K562 (cell line): ENCODE measurements at regions not wholly inside any gene's neighbourhood (a gene's known extent, or its start where the extent isn't known, plus 50 kb on each side); places are given as distances from the start of the nearest gene placed in this dataset.

Source experiments
- ATAC-seq: fragments of 200-7000 bp; cut with Tn5 transposase; 3 replicates; pipeline ENCODE4 v1.9.1; 2020; ENCODE audit warnings: moderate library complexity
- BruUV-seq: library from RNA; stranded (reverse); fragments of 400-500 nt; replicated peaks from 2 replicates; lab custom pipeline; 2021; lab: Mats Ljungman, UMichigan
- CTCF ChIA-PET: fragments of 300-600 bp; formaldehyde crosslinking; extraction: SDS; loops from one replicate; lab custom pipeline; 2021; ENCODE audit warnings: low intra/inter-chr PET ratio; lab: Yijun Ruan, JAX
- POLR2A ChIA-PET: fragments of 300-600, 350-650 bp; sonication (Branson Sonifier 250); formaldehyde crosslinking; extraction: SDS; loops from one replicate; lab custom pipeline; 2021; ENCODE audit warnings: antibody characterized with exemption, inconsistent platforms; lab: Yijun Ruan, JAX
- DNase-seq, 4 experiments: peaks; one replicate each; pipeline versions ENCODE4 v3.0.0 to v3.0.0-alpha.2; 2011 to 2018; ENCODE audit warnings: low spot score in 3 of 4, mixed read lengths in 3 of 4; ENCODE audit errors: extremely low read depth in 1 of 4
- FAIRE-seq: peaks from 2 replicates; lab custom pipeline; 2011; peaks lifted over from hg19 to GRCh38; lab: Jason Lieb, UNC
- H2AFZ ChIP-seq: 2 replicates; pipeline ENCODE4 v1.6.0; 2011; ENCODE audit warnings: low read depth, low read length, control low read depth, inconsistent platforms
- H3K27ac ChIP-seq: fragments of 200-600 bp; 3 replicates; pipeline ENCODE4 v1.8.0; 2011; ENCODE audit warnings: low read depth, mild to moderate bottlenecking, control low read depth, inconsistent platforms, low read length, moderate library complexity, mixed read lengths; ENCODE audit errors: extremely low read depth
- H3K27me3 ChIP-seq, 2 experiments: fragments of 300-600 bp in 1 of 2; 2 replicates in 1 of 2; 3 replicates in 1 of 2; pipeline versions ENCODE4 v1.6.0 to v1.8.0; 2011; ENCODE audit warnings: inconsistent platforms in 2 of 2, low read length in 2 of 2, mild to moderate bottlenecking in 1 of 2, mixed read lengths in 1 of 2, moderate library complexity in 1 of 2; ENCODE audit not compliant: control insufficient read depth in 2 of 2, insufficient read depth in 2 of 2
- H3K36me3 ChIP-seq: fragments of 300-600 bp; 3 replicates; pipeline ENCODE4 v1.8.0; 2011; ENCODE audit warnings: mild to moderate bottlenecking, low read length, inconsistent platforms; ENCODE audit not compliant: control insufficient read depth, insufficient read depth
- H3K4me1 ChIP-seq, 2 experiments: fragments of 200-600 bp in 1 of 2; replicated peaks in 1 of 2; 2 replicates in 1 of 2; 3 replicates in 1 of 2; pipeline versions ENCODE4 v1.5.1 to v1.8.0; 2011; ENCODE audit warnings: inconsistent platforms in 2 of 2, low read length in 2 of 2, mild to moderate bottlenecking in 1 of 2, mixed read lengths in 1 of 2, moderate library complexity in 1 of 2; ENCODE audit not compliant: control insufficient read depth in 2 of 2, insufficient read depth in 2 of 2
- H3K4me2 ChIP-seq: 2 replicates; pipeline ENCODE4 v1.6.1; 2011; ENCODE audit warnings: low read length, control low read depth, inconsistent platforms, mixed read lengths; ENCODE audit not compliant: insufficient read depth
- H3K4me3 ChIP-seq: fragments of 200-600 bp; sonication (generic), shearing (Covaris generic); 2 replicates; pipeline ENCODE4 v1.5.1; 2016; ENCODE audit warnings: control low read depth, inconsistent platforms
- H3K79me2 ChIP-seq: fragments of 200-600 bp; 3 replicates; pipeline ENCODE4 v1.8.0; 2011; ENCODE audit warnings: low read length, inconsistent platforms; ENCODE audit not compliant: control insufficient read depth, insufficient read depth
- H3K9ac ChIP-seq, 2 experiments: 2 replicates each; pipeline versions ENCODE4 v1.6.0 to v1.6.1; 2011; ENCODE audit warnings: low read depth in 2 of 2, low read length in 2 of 2, control low read depth in 1 of 2, inconsistent platforms in 1 of 2, mild to moderate bottlenecking in 1 of 2, mixed read lengths in 1 of 2; ENCODE audit not compliant: insufficient read depth in 1 of 2
- H3K9me1 ChIP-seq: one replicate; pipeline ENCODE4 v1.6.0; 2011; ENCODE audit warnings: inconsistent platforms, mild to moderate bottlenecking, low read length, moderate library complexity; ENCODE audit not compliant: control insufficient read depth, insufficient read depth
- H3K9me3 ChIP-seq: replicated peaks from 2 replicates; pipeline ENCODE4 v1.5.1; 2011; ENCODE audit warnings: low read depth, low read length, inconsistent platforms; ENCODE audit not compliant: control insufficient read depth, insufficient read depth
- H4K20me1 ChIP-seq: replicated peaks from 2 replicates; pipeline ENCODE4 v1.6.1; 2011; ENCODE audit warnings: low read length, inconsistent platforms, mixed read lengths; ENCODE audit not compliant: control insufficient read depth, insufficient read depth
- ADNP ChIP-seq: fragments of 200-800 bp; sonication (Bioruptor generic); IDR thresholded peaks from 2 replicates; pipeline ENCODE4 v1.6.1; 2016; ENCODE audit warnings: missing genetic modification characterization, missing compliant biosample characterization
- GTF2E2 ChIP-seq: fragments of 200-800 bp; sonication (Bioruptor generic); IDR thresholded peaks from 2 replicates; pipeline ENCODE4 v1.6.1; 2016; ENCODE audit warnings: missing genetic modification characterization, missing compliant biosample characterization
- HMG20B ChIP-seq: fragments of 250-450 bp; sonication (Bioruptor Pico); IDR thresholded peaks from 2 replicates; pipeline ENCODE4 v1.5.0; 2021; ENCODE audit warnings: mild to moderate bottlenecking
- IFI16 ChIP-seq: fragments of 250-450 bp; sonication (Bioruptor Pico); IDR thresholded peaks from 2 replicates; pipeline ENCODE4 v2.1.2; 2022; ENCODE audit warnings: mild to moderate bottlenecking, inconsistent platforms
- NFE2 ChIP-seq: IDR thresholded peaks from 2 replicates; pipeline ENCODE4 v1.6.1; 2014; ENCODE audit warnings: antibody characterized with exemption, low read depth
- SP2 ChIP-seq: IDR thresholded peaks from 2 replicates; pipeline ENCODE4 v1.6.1; 2011; ENCODE audit warnings: mild to moderate bottlenecking, low read depth, low read length, moderate library complexity; ENCODE audit not compliant: poor library complexity, severe bottlenecking; ENCODE audit errors: extremely low read depth
- TFAM ChIP-seq: fragments of 250-450 bp; sonication (Bioruptor Pico); conservative IDR thresholded peaks from 2 replicates; pipeline ENCODE4 v1.5.0; 2021; ENCODE audit warnings: mild to moderate bottlenecking, moderate library complexity
- YY1 ChIP-seq, 3 experiments: IDR thresholded peaks; 2 replicates each; pipeline ENCODE4 v1.6.1; 2011; ENCODE audit warnings: low read length in 2 of 3, mild to moderate bottlenecking in 2 of 3, moderate library complexity in 2 of 3, borderline replicate concordance in 1 of 3, control low read depth in 1 of 3, low read depth in 1 of 3; ENCODE audit not compliant: insufficient read depth in 3 of 3, insufficient replicate concordance in 2 of 3, control insufficient read depth in 1 of 3, insufficient read length in 1 of 3; ENCODE audit errors: extremely low read depth in 1 of 3
- ZFP1 ChIP-seq: fragments of 450-650 bp; formaldehyde crosslinking; IDR thresholded peaks from 2 replicates; pipeline ENCODE4 v1.4.0; 2020; ENCODE audit warnings: mild to moderate bottlenecking, mixed read lengths
- WGBS: fragments of 100-300 bp; shearing (Covaris generic); methylation state at CpG from one replicate; pipeline ENCODE4 v1.1.6; 2016; ENCODE audit warnings: low coverage, mixed read lengths; ENCODE audit not compliant: insufficient coverage; ENCODE audit errors: missing lambda C conversion rate; 5-methylcytosine and 5-hydroxymethylcytosine counted together
- in situ Hi-C: fragments of 300-500 bp; cut with MboI; formaldehyde crosslinking; loops from 4 replicates; pipeline ENCODE4 v1.15.0; 2018; ENCODE audit warnings: inconsistent platforms, mixed read lengths
- intact Hi-C: fragments of 100-400 bp; cut with micrococcal nuclease; formaldehyde crosslinking; loops from 2 replicates; pipeline ENCODE4 v1.14.2; 2022
- TF ChIP-seq, protein P1 (sequence below): fragments of 250-450 bp; sonication (Bioruptor Pico); IDR thresholded peaks from 2 replicates; pipeline ENCODE4 v1.5.0; 2021
- TF ChIP-seq, protein P2 (sequence below): fragments of 200-600 bp; sonication (generic); IDR thresholded peaks from one replicate; pipeline ENCODE4 v1.6.1; 2012; ENCODE audit warnings: mild to moderate bottlenecking, low read depth, low read length, inconsistent platforms

DNA sequence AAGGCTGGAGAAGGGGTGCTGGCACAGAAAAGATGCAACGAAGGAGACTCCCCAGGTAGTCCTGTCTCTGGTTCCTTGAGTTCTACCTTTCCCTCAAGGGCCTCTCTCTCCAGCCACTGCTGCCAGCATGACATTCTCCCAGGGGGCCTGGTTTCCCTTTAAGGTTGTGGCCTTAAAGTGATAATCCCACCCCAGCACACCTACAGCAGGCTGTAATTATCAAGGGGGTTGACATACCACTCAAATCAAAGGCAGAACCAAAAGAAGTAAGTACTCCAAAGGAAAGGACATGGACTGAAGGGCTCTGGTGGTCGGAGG is 84.7 kb upstream of the KCNK12 start:
- no peak for ATAC-seq
- intact Hi-C loops = loop anchor here (5.0 kb wide), 1 partner anchor 112 kb away; no protein-coding TSS in a partner anchor
- no peaks in the 10 kb centered on the region for H3K36me3 ChIP-seq
- H3K27me3 ChIP-seq = peaks cover 18 to 65% of the 10 kb centered on the region in 2 experiments
- no peak overlapping the region for H2AFZ ChIP-seq
- FAIRE-seq = no peak
- no peaks in the 10 kb centered on the region for H3K79me2 ChIP-seq
- peaks cover 3% of the 10 kb centered on the region for H3K9me1 ChIP-seq
- peaks cover 0 to 9% of the 10 kb centered on the region in 2 experiments; a peak in 3 of 5 replicates for H3K4me1 ChIP-seq
- TF ChIP-seq, protein P1, sequence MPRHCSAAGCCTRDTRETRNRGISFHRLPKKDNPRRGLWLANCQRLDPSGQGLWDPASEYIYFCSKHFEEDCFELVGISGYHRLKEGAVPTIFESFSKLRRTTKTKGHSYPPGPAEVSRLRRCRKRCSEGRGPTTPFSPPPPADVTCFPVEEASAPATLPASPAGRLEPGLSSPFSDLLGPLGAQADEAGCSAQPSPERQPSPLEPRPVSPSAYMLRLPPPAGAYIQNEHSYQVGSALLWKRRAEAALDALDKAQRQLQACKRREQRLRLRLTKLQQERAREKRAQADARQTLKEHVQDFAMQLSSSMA = no peak
- TF ChIP-seq NFE2 (no peak), GTF2E2 (no peak), HMG20B (no peak), ADNP (tag) (no peak), YY1 (IDR thresholded peaks at IDR 0.05; ENCODE audit: borderline replicate concordance in 1 of 3, control insufficient read depth in 1 of 3, extremely low read depth in 1 of 3, insufficient read depth in 3 of 3, insufficient read length in 1 of 3, insufficient replicate concordance in 2 of 3, low read depth in 1 of 3, low read length in 2 of 3) (no peak), IFI16 (no peak), SP2 (no peak), TFAM (CRISPR knock-in tag) (no peak), ZFP1 (no peak)
- TF ChIP-seq, protein P2, sequence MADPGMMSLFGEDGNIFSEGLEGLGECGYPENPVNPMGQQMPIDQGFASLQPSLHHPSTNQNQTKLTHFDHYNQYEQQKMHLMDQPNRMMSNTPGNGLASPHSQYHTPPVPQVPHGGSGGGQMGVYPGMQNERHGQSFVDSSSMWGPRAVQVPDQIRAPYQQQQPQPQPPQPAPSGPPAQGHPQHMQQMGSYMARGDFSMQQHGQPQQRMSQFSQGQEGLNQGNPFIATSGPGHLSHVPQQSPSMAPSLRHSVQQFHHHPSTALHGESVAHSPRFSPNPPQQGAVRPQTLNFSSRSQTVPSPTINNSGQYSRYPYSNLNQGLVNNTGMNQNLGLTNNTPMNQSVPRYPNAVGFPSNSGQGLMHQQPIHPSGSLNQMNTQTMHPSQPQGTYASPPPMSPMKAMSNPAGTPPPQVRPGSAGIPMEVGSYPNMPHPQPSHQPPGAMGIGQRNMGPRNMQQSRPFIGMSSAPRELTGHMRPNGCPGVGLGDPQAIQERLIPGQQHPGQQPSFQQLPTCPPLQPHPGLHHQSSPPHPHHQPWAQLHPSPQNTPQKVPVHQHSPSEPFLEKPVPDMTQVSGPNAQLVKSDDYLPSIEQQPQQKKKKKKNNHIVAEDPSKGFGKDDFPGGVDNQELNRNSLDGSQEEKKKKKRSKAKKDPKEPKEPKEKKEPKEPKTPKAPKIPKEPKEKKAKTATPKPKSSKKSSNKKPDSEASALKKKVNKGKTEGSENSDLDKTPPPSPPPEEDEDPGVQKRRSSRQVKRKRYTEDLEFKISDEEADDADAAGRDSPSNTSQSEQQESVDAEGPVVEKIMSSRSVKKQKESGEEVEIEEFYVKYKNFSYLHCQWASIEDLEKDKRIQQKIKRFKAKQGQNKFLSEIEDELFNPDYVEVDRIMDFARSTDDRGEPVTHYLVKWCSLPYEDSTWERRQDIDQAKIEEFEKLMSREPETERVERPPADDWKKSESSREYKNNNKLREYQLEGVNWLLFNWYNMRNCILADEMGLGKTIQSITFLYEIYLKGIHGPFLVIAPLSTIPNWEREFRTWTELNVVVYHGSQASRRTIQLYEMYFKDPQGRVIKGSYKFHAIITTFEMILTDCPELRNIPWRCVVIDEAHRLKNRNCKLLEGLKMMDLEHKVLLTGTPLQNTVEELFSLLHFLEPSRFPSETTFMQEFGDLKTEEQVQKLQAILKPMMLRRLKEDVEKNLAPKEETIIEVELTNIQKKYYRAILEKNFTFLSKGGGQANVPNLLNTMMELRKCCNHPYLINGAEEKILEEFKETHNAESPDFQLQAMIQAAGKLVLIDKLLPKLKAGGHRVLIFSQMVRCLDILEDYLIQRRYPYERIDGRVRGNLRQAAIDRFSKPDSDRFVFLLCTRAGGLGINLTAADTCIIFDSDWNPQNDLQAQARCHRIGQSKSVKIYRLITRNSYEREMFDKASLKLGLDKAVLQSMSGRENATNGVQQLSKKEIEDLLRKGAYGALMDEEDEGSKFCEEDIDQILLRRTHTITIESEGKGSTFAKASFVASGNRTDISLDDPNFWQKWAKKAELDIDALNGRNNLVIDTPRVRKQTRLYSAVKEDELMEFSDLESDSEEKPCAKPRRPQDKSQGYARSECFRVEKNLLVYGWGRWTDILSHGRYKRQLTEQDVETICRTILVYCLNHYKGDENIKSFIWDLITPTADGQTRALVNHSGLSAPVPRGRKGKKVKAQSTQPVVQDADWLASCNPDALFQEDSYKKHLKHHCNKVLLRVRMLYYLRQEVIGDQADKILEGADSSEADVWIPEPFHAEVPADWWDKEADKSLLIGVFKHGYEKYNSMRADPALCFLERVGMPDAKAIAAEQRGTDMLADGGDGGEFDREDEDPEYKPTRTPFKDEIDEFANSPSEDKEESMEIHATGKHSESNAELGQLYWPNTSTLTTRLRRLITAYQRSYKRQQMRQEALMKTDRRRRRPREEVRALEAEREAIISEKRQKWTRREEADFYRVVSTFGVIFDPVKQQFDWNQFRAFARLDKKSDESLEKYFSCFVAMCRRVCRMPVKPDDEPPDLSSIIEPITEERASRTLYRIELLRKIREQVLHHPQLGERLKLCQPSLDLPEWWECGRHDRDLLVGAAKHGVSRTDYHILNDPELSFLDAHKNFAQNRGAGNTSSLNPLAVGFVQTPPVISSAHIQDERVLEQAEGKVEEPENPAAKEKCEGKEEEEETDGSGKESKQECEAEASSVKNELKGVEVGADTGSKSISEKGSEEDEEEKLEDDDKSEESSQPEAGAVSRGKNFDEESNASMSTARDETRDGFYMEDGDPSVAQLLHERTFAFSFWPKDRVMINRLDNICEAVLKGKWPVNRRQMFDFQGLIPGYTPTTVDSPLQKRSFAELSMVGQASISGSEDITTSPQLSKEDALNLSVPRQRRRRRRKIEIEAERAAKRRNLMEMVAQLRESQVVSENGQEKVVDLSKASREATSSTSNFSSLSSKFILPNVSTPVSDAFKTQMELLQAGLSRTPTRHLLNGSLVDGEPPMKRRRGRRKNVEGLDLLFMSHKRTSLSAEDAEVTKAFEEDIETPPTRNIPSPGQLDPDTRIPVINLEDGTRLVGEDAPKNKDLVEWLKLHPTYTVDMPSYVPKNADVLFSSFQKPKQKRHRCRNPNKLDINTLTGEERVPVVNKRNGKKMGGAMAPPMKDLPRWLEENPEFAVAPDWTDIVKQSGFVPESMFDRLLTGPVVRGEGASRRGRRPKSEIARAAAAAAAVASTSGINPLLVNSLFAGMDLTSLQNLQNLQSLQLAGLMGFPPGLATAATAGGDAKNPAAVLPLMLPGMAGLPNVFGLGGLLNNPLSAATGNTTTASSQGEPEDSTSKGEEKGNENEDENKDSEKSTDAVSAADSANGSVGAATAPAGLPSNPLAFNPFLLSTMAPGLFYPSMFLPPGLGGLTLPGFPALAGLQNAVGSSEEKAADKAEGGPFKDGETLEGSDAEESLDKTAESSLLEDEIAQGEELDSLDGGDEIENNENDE = no peak
- POLR2A ChIA-PET = no interaction called here
- H3K27ac ChIP-seq = no peak overlapping the region
- no peak overlapping the region for H3K4me2 ChIP-seq
- H3K9me3 ChIP-seq = no peaks in the 10 kb centered on the region
- no peak for DNase-seq
- 19% methylated on average over 2 of the region's 2 CpGs for WGBS
- H4K20me1 ChIP-seq = peaks cover 8% of the 10 kb centered on the region; the same call in 1 of the 2 replicates
- CTCF ChIA-PET = no interaction called here
- no TSS peak for BruUV-seq
- in situ Hi-C loops = no loop called here
- H3K9ac ChIP-seq = no peak overlapping the region
- no peak overlapping the region for H3K4me3 ChIP-seq
